ENCODE measurements at regions not wholly inside any gene's neighbourhood (a gene's known extent, or its start where the extent isn't known, plus 50 kb on each side); places are given as distances from the start of the nearest gene placed in this dataset.

GRCh38 chr7:17021205-17021604 is 139.4 kb upstream of the AGR3 start:
- Histone ChIP-seq H3K9ac (replicated peaks in 1 of 4; ENCODE audit: extremely low read depth in 1 of 4, low read depth in 3 of 4, low read length in 3 of 4) (no peak overlapping the region), H3K18ac (ENCODE audit: extremely low read depth, low read length) (no peak overlapping the region), H2AFZ (ENCODE audit: low read length) (no peak overlapping the region; the same call in 1 of the 2 replicates), H4K8ac (ENCODE audit: extremely low read depth, insufficient read depth, low read length) (no peak overlapping the region), H3K14ac (ENCODE audit: insufficient read length) (no peak overlapping the region), H4K5ac (ENCODE audit: insufficient read length, low read depth, low read length) (no peak overlapping the region), H3K9me3 (ENCODE audit: insufficient read depth in 2 of 2, low read depth in 1 of 2, low read length in 1 of 2) (no peaks in the 10 kb centered on the region), H2BK12ac (ENCODE audit: low read depth, low read length) (no peak overlapping the region), H3K79me1 (ENCODE audit: low read depth, low read length) (no peaks in the 10 kb centered on the region), H2BK20ac (ENCODE audit: low read length) (no peak overlapping the region), H2BK120ac (replicated peaks; ENCODE audit: low read depth, low read length) (no peak overlapping the region), H3K56ac (replicated peaks; ENCODE audit: insufficient read length, low read depth, low read length) (no peak overlapping the region), H3K23ac (ENCODE audit: insufficient read length) (no peak overlapping the region), H3K4me1 (replicated peaks in 1 of 4; ENCODE audit: control insufficient read depth in 3 of 4, insufficient read depth in 4 of 4, low read length in 3 of 4) (no peaks in the 10 kb centered on the region), H3K4ac (replicated peaks; ENCODE audit: insufficient read length, low read depth, low read length) (no peak overlapping the region), H3K27me3 (replicated peaks in 1 of 4; ENCODE audit: control insufficient read depth in 3 of 4, extremely low read depth in 1 of 4, insufficient read depth in 3 of 4, low read length in 3 of 4) (no peaks in the 10 kb centered on the region), H3K4me3 (ENCODE audit: extremely low read depth in 1 of 4, insufficient read depth in 2 of 4, low read depth in 3 of 4, low read length in 4 of 4) (no peak overlapping the region), H3K79me2 (ENCODE audit: control insufficient read depth in 1 of 2, insufficient read depth in 2 of 2, low read length in 2 of 2) (no peaks in the 10 kb centered on the region), H3K36me3 (ENCODE audit: control insufficient read depth in 2 of 4, insufficient read depth in 4 of 4, low read length in 3 of 4) (no peaks in the 10 kb centered on the region), H2AK5ac (ENCODE audit: low read depth, low read length) (no peak overlapping the region), H4K91ac (replicated peaks; ENCODE audit: insufficient read length, low read length) (no peak overlapping the region), H4K20me1 (replicated peaks in 1 of 2; ENCODE audit: control insufficient read depth in 1 of 2, insufficient read depth in 2 of 2, low read length in 2 of 2) (no peaks in the 10 kb centered on the region), H2BK5ac (ENCODE audit: low read depth, low read length) (no peak overlapping the region), H2BK15ac (ENCODE audit: low read length) (no peak overlapping the region), H3K4me2 (ENCODE audit: insufficient read depth in 1 of 2, low read depth in 2 of 2, low read length in 2 of 2) (no peak overlapping the region), H3K27ac (ENCODE audit: low read depth, low read length) (no peak overlapping the region), H3K23me2 (ENCODE audit: low read depth, low read length) (no peaks in the 10 kb centered on the region; the same call in 1 of the 2 replicates)
- no peak for DNase-seq (ENCODE audit: low read depth in 1 of 2, low spot score in 2 of 2)
- CTCF ChIA-PET (ENCODE audit: partially characterized antibody), result interaction anchor here (2.5 kb wide), 1 partner anchor 11 kb away, joined by 15 read pairs; no protein-coding TSS in a partner anchor
- TF ChIP-seq SUZ12 (IDR thresholded peaks at IDR 0.05; ENCODE audit: low read length) (no peak), BACH1 (IDR thresholded peaks at IDR 0.05; ENCODE audit: low read length) (no peak)
- WGBS, 2 experiments (ENCODE audit: extremely low coverage in 1 of 2, insufficient coverage in 1 of 2, insufficient read length in 1 of 2, insufficient replicate concordance in 2 of 2, low coverage in 1 of 2, low lambda C conversion rate in 2 of 2, missing lambda C conversion rate in 1 of 2), result 92% methylated on average over 3 of the region's 3 CpGs; no CpG with 5 or more reads in 1 of the 2 experiments
- POLR2A ChIA-PET (ENCODE audit: partially characterized antibody), result no interaction called here
- FAIRE-seq, result no peak
